H1 (cell line): ENCODE measurements at regions not wholly inside any gene's neighbourhood (a gene's known extent, or its start where the extent isn't known, plus 50 kb on each side); places are given as distances from the start of the nearest gene placed in this dataset.
"Not testable (repeated sequence)": the region's sequence is repeated elsewhere in the genome, so short reads cannot be mapped to it uniquely, and the experiment has no call there.

Source experiments
- CTCF ChIA-PET: fragments of 300-600 bp; sonication (Branson Sonifier 250); formaldehyde crosslinking; loops from one replicate; lab custom pipeline; 2021; ENCODE audit not compliant: partially characterized antibody; lab: Charles Lee
- POLR2A ChIA-PET: fragments of 300-600 bp; sonication (Branson Sonifier 250); formaldehyde crosslinking; loops from one replicate; lab custom pipeline; 2021; ENCODE audit warnings: inconsistent platforms; ENCODE audit not compliant: partially characterized antibody; lab: Charles Lee
- DNase-seq, 2 experiments: peaks; one replicate each; pipeline versions ENCODE4 v3.0.0 to v3.0.0-alpha.2; 2010 to 2022; ENCODE audit warnings: low spot score in 2 of 2, low read depth in 1 of 2, mixed read lengths in 1 of 2
- FAIRE-seq: peaks from 2 replicates; lab custom pipeline; 2011; peaks lifted over from hg19 to GRCh38; lab: Jason Lieb, UNC
- H2AFZ ChIP-seq: 2 replicates; pipeline ENCODE4 v1.8.1; 2012; ENCODE audit warnings: low read length, inconsistent platforms
- H2AK5ac ChIP-seq: 2 replicates; pipeline ENCODE4 v1.6.1; 2013; ENCODE audit warnings: low read depth, low read length
- H2BK120ac ChIP-seq: replicated peaks from 2 replicates; pipeline ENCODE3; 2013; ENCODE audit warnings: low read depth, low read length, inconsistent platforms
- H2BK12ac ChIP-seq: 2 replicates; pipeline ENCODE4 v1.6.1; 2013; ENCODE audit warnings: low read depth, low read length
- H2BK15ac ChIP-seq: 2 replicates; pipeline ENCODE4 v1.6.1; 2013; ENCODE audit warnings: low read length
- H2BK20ac ChIP-seq: 2 replicates; pipeline ENCODE4 v1.6.1; 2013; ENCODE audit warnings: low read length
- H2BK5ac ChIP-seq: 2 replicates; pipeline ENCODE4 v1.6.1; 2013; ENCODE audit warnings: low read depth, low read length
- H3K14ac ChIP-seq: 2 replicates; pipeline ENCODE4 v1.6.1; 2013; ENCODE audit warnings: inconsistent platforms; ENCODE audit not compliant: insufficient read length
- H3K18ac ChIP-seq: 2 replicates; pipeline ENCODE4 v1.6.1; 2013; ENCODE audit warnings: low read length; ENCODE audit errors: extremely low read depth
- H3K23ac ChIP-seq: 2 replicates; pipeline ENCODE4 v1.6.1; 2013; ENCODE audit warnings: inconsistent platforms; ENCODE audit not compliant: insufficient read length
- H3K23me2 ChIP-seq: 2 replicates; pipeline ENCODE4 v1.6.1; 2013; ENCODE audit warnings: low read depth, low read length
- H3K27ac ChIP-seq: 2 replicates; pipeline ENCODE4 v1.6.1; 2011; ENCODE audit warnings: low read depth, low read length, inconsistent platforms
- H3K27me3 ChIP-seq, 4 experiments: replicated peaks in 1 of 4; 1 replicate in 1 of 4; 2 replicates in 3 of 4; pipeline versions ENCODE4 v1.6.1 to v1.8.1; 2011 to 2013; ENCODE audit warnings: low read length in 3 of 4, mild to moderate bottlenecking in 3 of 4, inconsistent platforms in 2 of 4, mixed read lengths in 2 of 4, moderate library complexity in 1 of 4; ENCODE audit not compliant: control insufficient read depth in 3 of 4, insufficient read depth in 3 of 4; ENCODE audit errors: extremely low read depth in 1 of 4
- H3K36me3 ChIP-seq, 4 experiments: 2 replicates each; pipeline versions ENCODE4 v1.6.1 to v1.8.1; 2011 to 2013; ENCODE audit warnings: mild to moderate bottlenecking in 4 of 4, low read length in 3 of 4, moderate library complexity in 2 of 4, control low read depth in 1 of 4, inconsistent platforms in 1 of 4; ENCODE audit not compliant: insufficient read depth in 4 of 4, control insufficient read depth in 2 of 4
- H3K4ac ChIP-seq: replicated peaks from 2 replicates; pipeline ENCODE3; 2013; ENCODE audit warnings: low read length, low read depth, mixed read lengths, inconsistent platforms; ENCODE audit not compliant: insufficient read length
- H3K4me1 ChIP-seq, 4 experiments: replicated peaks in 1 of 4; 1 replicate in 1 of 4; 2 replicates in 3 of 4; pipeline versions ENCODE4 v1.6.1 to v1.8.1; 2011 to 2013; ENCODE audit warnings: low read length in 3 of 4, inconsistent platforms in 2 of 4, mixed read lengths in 1 of 4; ENCODE audit not compliant: insufficient read depth in 4 of 4, control insufficient read depth in 3 of 4
- H3K4me2 ChIP-seq, 2 experiments: 2 replicates each; pipeline versions ENCODE4 v1.6.1 to v1.8.1; 2011 to 2013; ENCODE audit warnings: low read depth in 2 of 2, low read length in 2 of 2, control low read depth in 1 of 2, inconsistent platforms in 1 of 2, mild to moderate bottlenecking in 1 of 2; ENCODE audit not compliant: insufficient read depth in 1 of 2
- H3K4me3 ChIP-seq, 4 experiments: fragments of 200-600, 300-600 bp in 1 of 4; sonication (generic), shearing (Covaris generic), sonication (Bioruptor Twin) in 1 of 4; 2 replicates each; pipeline versions ENCODE4 v1.5.1 to v1.8.1; 2011 to 2016; ENCODE audit warnings: low read length in 4 of 4, low read depth in 3 of 4, control low read depth in 2 of 4, inconsistent platforms in 2 of 4, mild to moderate bottlenecking in 2 of 4, mixed read lengths in 1 of 4, moderate library complexity in 1 of 4; ENCODE audit not compliant: insufficient read depth in 2 of 4; ENCODE audit errors: extremely low read depth in 1 of 4
- H3K56ac ChIP-seq: replicated peaks from 2 replicates; pipeline ENCODE3; 2013; ENCODE audit warnings: low read depth, mild to moderate bottlenecking, mixed read lengths, low read length, inconsistent platforms; ENCODE audit not compliant: insufficient read length
- H3K79me1 ChIP-seq: 2 replicates; pipeline ENCODE4 v1.6.1; 2013; ENCODE audit warnings: low read depth, low read length, control low read depth
- H3K79me2 ChIP-seq, 2 experiments: 2 replicates each; pipeline versions ENCODE4 v1.6.1 to v1.8.1; 2012 to 2013; ENCODE audit warnings: low read length in 2 of 2, mild to moderate bottlenecking in 2 of 2, inconsistent platforms in 1 of 2; ENCODE audit not compliant: insufficient read depth in 2 of 2, control insufficient read depth in 1 of 2
- H3K9ac ChIP-seq, 4 experiments: replicated peaks in 1 of 4; 1 replicate in 1 of 4; 2 replicates in 3 of 4; pipeline versions ENCODE4 v1.6.1 to v1.8.1; 2011 to 2013; ENCODE audit warnings: low read depth in 3 of 4, low read length in 3 of 4, control low read depth in 2 of 4, mild to moderate bottlenecking in 2 of 4, moderate library complexity in 2 of 4, inconsistent platforms in 1 of 4; ENCODE audit errors: extremely low read depth in 1 of 4
- H3K9me3 ChIP-seq, 2 experiments: 2 replicates each; pipeline versions ENCODE4 v1.6.1 to v1.8.1; 2012 to 2013; ENCODE audit warnings: mild to moderate bottlenecking in 2 of 2, moderate library complexity in 2 of 2, control low read depth in 1 of 2, inconsistent platforms in 1 of 2, low read depth in 1 of 2, low read length in 1 of 2, mixed read lengths in 1 of 2; ENCODE audit not compliant: insufficient read depth in 2 of 2
- H4K20me1 ChIP-seq, 2 experiments: replicated peaks in 1 of 2; 2 replicates each; pipeline versions ENCODE3 to v1.8.1; 2011 to 2013; ENCODE audit warnings: inconsistent platforms in 2 of 2, low read length in 2 of 2, mild to moderate bottlenecking in 1 of 2; ENCODE audit not compliant: insufficient read depth in 2 of 2, control insufficient read depth in 1 of 2
- H4K5ac ChIP-seq: 2 replicates; pipeline ENCODE4 v1.6.1; 2013; ENCODE audit warnings: low read length, low read depth, mixed read lengths, inconsistent platforms; ENCODE audit not compliant: insufficient read length
- H4K8ac ChIP-seq: 2 replicates; pipeline ENCODE4 v1.8.0; 2013; ENCODE audit warnings: mild to moderate bottlenecking, moderate library complexity, low read length, inconsistent platforms; ENCODE audit not compliant: insufficient read depth; ENCODE audit errors: extremely low read depth
- H4K91ac ChIP-seq: replicated peaks from 2 replicates; pipeline ENCODE3; 2013; ENCODE audit warnings: low read length, mixed read lengths, inconsistent platforms; ENCODE audit not compliant: insufficient read length
- WGBS, 2 experiments: shearing (Covaris generic) in 1 of 2; methylation state at CpG; one replicate each; pipeline versions ENCODE4 v1.1.6 to v1.1.7; 2013 to 2015; ENCODE audit warnings: low lambda C conversion rate in 2 of 2, mixed read lengths in 2 of 2, inconsistent platforms in 1 of 2, low coverage in 1 of 2, missing lambda C conversion rate in 1 of 2; ENCODE audit not compliant: insufficient replicate concordance in 2 of 2, insufficient coverage in 1 of 2, insufficient read length in 1 of 2; ENCODE audit errors: extremely low coverage in 1 of 2, missing lambda C conversion rate in 1 of 2; 5-methylcytosine and 5-hydroxymethylcytosine counted together

- H3K79me2 ChIP-seq, H3K4me3 ChIP-seq, H3K4ac ChIP-seq, H3K27ac ChIP-seq, H3K23me2 ChIP-seq, H3K23ac ChIP-seq, H3K56ac ChIP-seq, H2BK15ac ChIP-seq, DNase-seq, H3K27me3 ChIP-seq, H4K20me1 ChIP-seq, H2AK5ac ChIP-seq, FAIRE-seq, CTCF ChIA-PET, H3K79me1 ChIP-seq, H4K5ac ChIP-seq, H2BK20ac ChIP-seq, H3K4me2 ChIP-seq, H3K14ac ChIP-seq, H3K9ac ChIP-seq, H2BK120ac ChIP-seq, H4K8ac ChIP-seq, H3K18ac ChIP-seq, H2BK5ac ChIP-seq, POLR2A ChIA-PET, H2AFZ ChIP-seq, H3K4me1 ChIP-seq, H3K36me3 ChIP-seq, H2BK12ac ChIP-seq, H4K91ac ChIP-seq: not testable (repeated sequence)
- H3K9me3 ChIP-seq = peaks cover 4 to 14% of the 10 kb centered on the region in 2 experiments; a peak in 2 of 4 replicates
- 92% methylated on average over 11 of the region's 15 CpGs; no CpG with 5 or more reads in 1 of the 2 experiments for WGBS, 2 experiments
These were observed 1431.8 kb downstream of the FOXD4L5 start for GRCh38 chr9:63853140-63853751.

GRCh38 chr9:63824804-63825203 is 1460.2 kb downstream of the FOXD4L5 start:
- H2AK5ac ChIP-seq, H4K5ac ChIP-seq, H2AFZ ChIP-seq, H3K23me2 ChIP-seq, H3K79me2 ChIP-seq, H4K91ac ChIP-seq, H2BK12ac ChIP-seq, CTCF ChIA-PET, POLR2A ChIA-PET, H3K4ac ChIP-seq, H2BK20ac ChIP-seq, H3K36me3 ChIP-seq, H4K20me1 ChIP-seq, H3K18ac ChIP-seq, H3K23ac ChIP-seq, FAIRE-seq, H2BK15ac ChIP-seq, H3K4me3 ChIP-seq, DNase-seq, H3K79me1 ChIP-seq, H3K4me2 ChIP-seq, H4K8ac ChIP-seq, H3K27ac ChIP-seq, H3K9ac ChIP-seq, H2BK5ac ChIP-seq, H3K14ac ChIP-seq, H3K4me1 ChIP-seq, H2BK120ac ChIP-seq, H3K56ac ChIP-seq: not testable (repeated sequence)
- 38% methylated on average over 1 of the region's 1 CpG; no CpG with 5 or more reads in 1 of the 2 experiments for WGBS, 2 experiments
- peaks cover 1 to 11% (median 5%) of the 10 kb centered on the region in 4 experiments for H3K27me3 ChIP-seq
- H3K9me3 ChIP-seq = peaks cover 17 to 28% of the 10 kb centered on the region in 2 experiments
